Cerebellar cortex (tissue), 1 donor: ENCODE measurements at regions not wholly inside any gene's neighbourhood (a gene's known extent, or its start where the extent isn't known, plus 50 kb on each side); places are given as distances from the start of the nearest gene placed in this dataset.

Experiments used
- DNase-seq: peaks from one replicate; pipeline ENCODE4 v3.0.0-alpha.2; 2015; ENCODE audit warnings: low spot score

- no peak for DNase-seq
These were observed 294.0 kb upstream of the TBC1D5 start for GRCh38 chr3:18036450-18036815.

GRCh38 chr3:18035641-18036449 is 293.4 kb upstream of the TBC1D5 start:
- no peak for DNase-seq

- DNase-seq: no peak
These were observed 291.2 kb upstream of the TBC1D5 start for GRCh38 chr3:18033581-18034108.

DNA sequence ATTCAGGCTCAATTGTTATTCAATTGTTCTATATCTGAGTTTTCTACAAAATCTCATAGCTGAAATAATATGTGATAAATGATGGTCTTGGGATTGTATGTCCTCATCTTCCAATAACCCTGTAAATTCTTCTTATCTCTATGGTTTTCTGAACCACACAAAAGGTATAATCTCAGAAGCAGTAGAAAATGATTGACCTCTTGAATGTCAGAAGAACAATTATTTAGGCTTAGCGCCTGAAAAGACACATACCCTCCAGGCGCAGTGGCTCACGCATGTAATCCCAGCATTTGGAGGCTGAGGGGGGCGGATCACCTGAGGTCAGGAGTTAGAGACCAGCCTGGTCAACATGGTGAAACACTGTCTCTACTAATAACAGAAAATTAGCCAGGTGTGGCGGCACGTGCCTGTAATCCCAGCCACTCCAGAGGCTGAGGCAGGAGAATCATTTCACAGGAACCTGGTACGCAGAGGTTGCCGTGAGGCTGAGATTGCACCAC is 288.0 kb upstream of the TBC1D5 start:
- DNase-seq: no peak

DNA sequence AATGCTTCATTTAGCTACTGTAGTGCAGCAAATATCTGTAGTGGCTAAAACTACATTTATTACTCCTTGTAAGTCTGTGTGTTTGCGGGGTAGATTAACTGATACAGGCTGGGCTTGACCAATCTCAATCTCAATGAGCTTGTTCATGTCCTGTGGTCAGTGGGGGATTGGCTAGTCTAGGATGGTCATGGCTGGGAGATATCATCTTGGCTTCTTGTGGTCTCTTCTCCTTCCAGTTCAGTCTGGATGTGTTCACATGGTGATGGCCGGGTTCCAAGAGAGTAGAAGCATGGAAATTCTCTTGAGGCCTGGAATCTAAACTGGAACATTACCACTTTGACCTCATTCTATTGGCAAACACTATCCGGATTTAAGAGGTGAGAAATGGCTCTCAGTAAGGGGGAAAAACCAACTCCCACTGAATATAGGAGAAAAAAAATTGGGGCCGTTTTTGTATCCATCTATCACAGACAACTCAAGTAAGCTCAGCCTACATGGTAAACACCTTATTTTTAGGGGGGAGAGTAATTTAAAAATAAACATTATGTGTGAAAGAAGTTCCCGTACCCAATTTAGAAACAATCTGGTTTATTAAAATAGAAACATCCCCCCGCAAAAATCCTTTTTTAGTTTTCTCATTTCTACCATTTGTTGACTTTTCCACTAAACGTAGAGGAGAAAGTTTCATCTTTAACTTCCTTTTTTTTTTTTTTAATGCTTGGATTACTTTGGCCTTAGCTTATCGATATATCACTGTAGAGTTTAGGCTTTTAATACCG is 284.9 kb upstream of the TBC1D5 start:
- DNase-seq: no peak

DNA sequence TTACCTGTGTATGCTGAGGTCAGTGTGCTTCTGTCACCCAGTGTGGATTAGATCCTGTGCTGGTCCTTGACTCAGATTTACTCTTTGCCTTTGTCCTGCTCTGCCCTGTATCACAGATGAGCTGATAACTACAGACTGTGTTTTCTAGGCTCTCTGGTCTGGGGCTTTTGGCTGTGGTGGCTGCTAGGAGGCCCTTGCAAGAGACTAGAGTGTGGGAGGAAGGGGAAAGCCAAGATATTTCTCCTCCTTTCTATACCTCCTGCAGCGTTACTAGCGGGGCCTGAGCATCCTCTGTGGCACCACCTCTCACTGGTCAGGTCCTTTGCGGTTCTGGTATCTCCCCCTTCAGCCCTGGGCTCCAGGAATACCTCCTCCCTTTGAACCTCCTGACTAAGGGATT is 282.3 kb upstream of the TBC1D5 start:
- no peak for DNase-seq

DNA sequence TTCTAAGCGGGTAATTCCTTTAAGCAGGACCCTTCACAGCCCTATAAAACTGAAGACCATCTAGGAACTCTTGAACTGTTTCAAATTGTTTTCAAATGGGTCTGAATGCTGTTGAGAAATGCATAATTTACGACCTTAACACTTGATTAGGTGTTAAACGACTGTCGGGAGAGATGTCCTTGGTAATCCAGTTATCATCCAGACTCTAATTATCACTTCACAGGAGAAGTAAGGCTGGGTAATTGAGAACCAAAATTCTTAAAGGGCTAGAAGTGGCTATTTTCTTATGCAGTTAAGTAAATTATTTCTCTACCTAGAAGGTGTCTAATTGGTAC is 276.7 kb upstream of the TBC1D5 start:
- no peak for DNase-seq

GRCh38 chr3:18018491-18019160 is 276.2 kb upstream of the TBC1D5 start:
- no peak for DNase-seq

GRCh38 chr3:18016366-18016765 is 273.9 kb upstream of the TBC1D5 start:
- no peak for DNase-seq

DNA sequence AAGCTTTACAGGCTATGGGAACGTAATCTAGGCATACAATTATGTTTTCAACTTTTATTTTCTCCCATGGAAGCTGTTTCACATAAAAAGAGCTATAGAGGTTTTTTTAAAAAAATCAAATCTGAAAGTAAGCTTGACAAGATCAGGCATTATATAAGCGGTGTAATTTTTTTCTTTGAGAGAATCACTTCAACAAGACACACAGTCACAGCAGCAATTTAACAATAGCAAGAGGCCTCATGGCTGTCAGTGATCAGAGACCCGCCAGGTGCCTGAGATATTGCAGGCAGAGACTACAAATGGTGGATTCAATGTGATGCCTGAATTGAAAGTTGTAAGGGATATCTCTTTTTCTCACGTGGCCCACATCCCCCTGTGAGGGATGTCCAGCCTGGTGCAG is 270.5 kb upstream of the TBC1D5 start:
- DNase-seq: no peak

DNA sequence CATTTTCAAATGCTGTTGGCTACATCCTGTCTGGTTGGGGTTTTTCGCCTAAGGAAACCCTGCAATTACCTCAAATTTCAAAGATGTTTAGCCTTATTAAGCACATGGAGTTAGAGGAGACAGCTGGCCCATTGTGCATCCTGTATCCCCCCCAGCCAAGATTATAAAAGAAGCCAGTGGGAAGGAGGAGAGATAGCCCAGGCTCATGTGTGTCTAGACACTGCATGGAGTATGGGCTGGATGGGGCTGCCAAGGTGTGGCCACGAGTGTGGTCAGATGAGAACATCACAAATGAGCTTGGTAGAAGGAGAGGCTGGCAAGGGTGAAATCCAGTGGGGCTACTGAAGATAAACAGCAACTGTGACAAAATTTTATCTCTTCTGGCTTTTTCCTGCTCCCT is 270.0 kb upstream of the TBC1D5 start:
- no peak for DNase-seq

DNA sequence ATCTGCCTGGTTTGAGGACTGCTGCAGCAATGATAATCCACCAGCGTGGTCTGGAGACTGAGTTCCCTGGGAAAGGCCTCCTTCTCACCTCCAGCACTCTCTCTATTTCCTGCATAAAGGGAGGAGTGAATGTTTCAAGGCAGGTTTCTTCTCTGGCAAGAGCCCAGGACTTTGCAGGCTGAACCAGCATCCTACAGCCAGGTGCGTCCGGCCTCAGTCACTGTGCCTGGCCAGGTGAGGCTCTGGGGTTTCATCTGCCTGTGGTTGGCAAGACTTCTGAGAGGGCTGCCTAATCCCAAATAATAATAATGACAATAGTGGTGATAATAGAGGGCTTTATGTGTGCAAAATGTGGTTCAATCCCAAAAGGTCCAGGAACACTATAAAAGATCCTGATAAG is 269.0 kb upstream of the TBC1D5 start:
- DNase-seq: no peak

DNA sequence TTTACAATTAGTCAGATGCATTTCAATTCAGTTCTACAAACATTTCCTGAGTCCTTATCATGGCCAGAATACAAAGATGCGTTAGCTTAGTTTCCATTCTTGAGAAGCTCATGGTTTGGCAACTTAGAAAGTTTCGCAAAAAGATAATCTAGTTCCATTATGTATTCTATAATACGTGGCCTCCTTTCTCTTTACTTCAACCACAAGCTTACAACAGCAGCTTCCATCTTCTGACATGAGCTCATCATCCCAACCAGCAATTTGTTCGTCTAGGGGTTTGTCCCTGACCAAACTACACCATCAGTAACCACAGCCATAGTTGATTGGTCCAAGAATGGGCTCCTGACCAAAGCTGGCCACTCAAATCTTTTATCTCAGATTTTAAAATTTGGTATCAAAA is 267.6 kb upstream of the TBC1D5 start:
- no peak for DNase-seq

GRCh38 chr3:18008706-18009368 is 266.4 kb upstream of the TBC1D5 start:
- DNase-seq: no peak

DNA sequence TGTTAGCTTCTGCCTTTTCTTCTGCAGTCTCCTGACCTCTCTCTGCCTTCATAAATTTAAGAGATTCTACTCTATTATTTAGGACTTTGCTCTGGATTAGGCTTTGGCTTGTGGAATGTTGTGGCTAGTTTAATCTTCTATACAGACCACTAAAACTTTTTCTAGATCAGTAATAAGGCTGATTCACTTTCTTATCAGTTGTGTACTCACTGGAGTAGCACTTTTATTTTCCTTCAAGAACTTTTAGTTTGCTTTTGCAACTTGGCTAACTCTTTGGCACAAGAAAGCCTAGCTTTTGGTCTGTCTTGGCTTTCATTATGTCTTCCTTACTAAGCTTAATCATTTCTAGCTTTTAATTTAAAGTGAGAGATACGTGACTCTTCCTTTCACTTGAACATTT is 265.5 kb upstream of the TBC1D5 start:
- DNase-seq: no peak

DNA sequence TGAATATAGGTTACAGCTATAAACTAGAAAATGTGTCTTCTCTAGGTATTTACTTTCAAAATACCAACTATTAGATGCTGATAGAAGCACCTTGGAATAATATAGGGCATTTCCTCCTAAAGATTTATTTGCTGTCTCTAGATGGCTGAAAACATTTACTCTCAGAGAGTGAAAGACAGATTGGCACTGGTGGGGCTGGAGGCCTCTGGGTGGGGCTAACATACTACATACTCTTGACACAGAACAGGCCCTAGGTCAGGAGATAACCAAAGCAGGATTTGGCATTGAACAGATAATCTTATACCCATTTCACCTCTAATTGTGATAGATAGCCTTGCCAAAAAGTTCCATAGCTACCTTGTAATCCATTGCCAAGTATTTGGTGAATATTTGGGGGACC is 253.3 kb upstream of the TBC1D5 start:
- DNase-seq: no peak

DNA sequence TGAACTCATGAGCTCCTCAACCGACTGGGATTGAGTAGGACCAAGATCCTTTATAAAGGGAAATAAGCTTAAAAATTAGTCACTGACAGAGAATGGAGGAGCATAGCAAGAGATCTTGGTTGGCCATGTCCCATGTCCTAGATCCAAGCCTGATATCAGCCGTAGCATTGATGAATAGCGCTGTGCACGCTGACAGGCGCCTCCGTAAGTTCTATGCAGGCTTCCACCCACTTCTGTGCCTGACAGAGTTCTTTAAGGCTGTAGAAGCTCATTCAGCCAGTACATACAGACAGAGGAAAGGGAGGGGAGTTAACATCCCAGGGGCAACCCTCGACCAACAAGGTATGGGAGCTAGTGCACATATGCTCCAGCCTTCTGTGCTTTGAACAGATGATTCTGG is 251.7 kb upstream of the TBC1D5 start:
- DNase-seq: no peak

GRCh38 chr3:17990390-17990789 is 248.0 kb upstream of the TBC1D5 start:
- DNase-seq: no peak

GRCh38 chr3:17986348-17986816 is 244.0 kb upstream of the TBC1D5 start:
- DNase-seq: no peak

DNA sequence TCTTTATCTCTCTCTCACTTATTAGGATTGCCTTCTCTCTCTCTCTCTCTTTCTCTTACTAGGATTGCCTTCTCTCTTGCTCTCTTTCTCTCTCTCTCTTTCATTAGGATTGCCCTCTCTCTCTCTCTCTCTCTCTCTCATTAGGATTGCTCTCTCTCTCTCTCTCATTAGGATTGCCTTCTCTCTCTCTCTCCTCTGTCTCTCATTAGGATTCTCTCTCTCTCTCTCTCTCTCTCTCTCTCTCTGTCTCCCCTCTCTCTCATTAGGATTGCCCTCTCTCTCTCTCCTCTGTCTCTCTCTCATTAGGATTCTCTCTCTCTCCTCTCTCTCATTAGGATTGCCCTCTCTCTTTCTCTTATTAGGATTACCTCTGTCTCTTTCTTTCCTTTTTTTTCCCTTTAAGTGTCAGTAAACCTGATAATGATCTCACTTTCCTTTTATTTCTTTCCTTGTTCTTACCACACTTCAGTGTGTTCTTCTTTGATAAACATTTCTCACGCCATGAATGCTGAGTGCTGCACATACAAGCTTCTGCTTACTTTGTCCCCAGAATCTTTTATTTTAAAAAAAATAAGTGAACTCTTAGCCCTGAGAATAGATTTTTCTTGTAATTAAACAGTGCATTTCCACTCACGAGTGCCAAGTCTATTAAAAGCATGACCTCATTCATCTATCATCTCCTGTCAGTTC is 243.4 kb upstream of the TBC1D5 start:
- no peak for DNase-seq

- DNase-seq: no peak
These were observed 240.7 kb upstream of the TBC1D5 start for GRCh38 chr3:17983106-17983505.
